Neural cell (in vitro differentiated cells): ENCODE measurements at regions not wholly inside any gene's neighbourhood (a gene's known extent, or its start where the extent isn't known, plus 50 kb on each side); places are given as distances from the start of the nearest gene placed in this dataset.

Experiments used
- H2AFZ ChIP-seq: fragments of 200-600, 300-800 bp; sonication (generic), shearing (Covaris generic); 2 replicates; pipeline ENCODE4 v1.6.0; 2014; ENCODE audit warnings: low read depth, mild to moderate bottlenecking, antibody characterized with exemption, low read length, moderate library complexity
- H3F3A ChIP-seq: fragments of 200-600 bp; shearing (Covaris generic); 2 replicates; pipeline ENCODE4 v1.6.1; 2016; ENCODE audit warnings: mild to moderate bottlenecking, moderate library complexity, mixed read lengths, antibody characterized with exemption, low read length; ENCODE audit not compliant: insufficient read depth, poor library complexity, severe bottlenecking
- H3K27ac ChIP-seq: fragments of 200-600, 300-800 bp; sonication (generic), shearing (Covaris generic); 2 replicates; pipeline ENCODE4 v1.5.1; 2014; ENCODE audit warnings: mild to moderate bottlenecking, low read length, moderate library complexity
- H3K27me3 ChIP-seq: fragments of 300-800, 200-600 bp; sonication (generic), shearing (Covaris generic); 2 replicates; pipeline ENCODE4 v1.6.0; 2014; ENCODE audit warnings: mild to moderate bottlenecking, low read depth, low read length, moderate library complexity; ENCODE audit not compliant: insufficient read depth
- H3K36me3 ChIP-seq: fragments of 300-800, 200-600 bp; sonication (generic), shearing (Covaris generic); 2 replicates; pipeline ENCODE4 v1.5.1; 2014; ENCODE audit warnings: mild to moderate bottlenecking, antibody characterized with exemption, low read length, moderate library complexity; ENCODE audit not compliant: insufficient read depth
- H3K4me2 ChIP-seq: fragments of 300-800, 200-600 bp; sonication (generic), shearing (Covaris generic); 2 replicates; pipeline ENCODE4 v1.6.0; 2014; ENCODE audit warnings: mild to moderate bottlenecking, low read length
- H3K4me3 ChIP-seq: fragments of 300-800, 200-600 bp; sonication (generic), shearing (Covaris generic); 2 replicates; pipeline ENCODE4 v1.5.1; 2014; ENCODE audit warnings: mild to moderate bottlenecking, low read length, moderate library complexity
- H3K79me2 ChIP-seq: fragments of 200-600 bp; shearing (Covaris generic); replicated peaks from 2 replicates; pipeline ENCODE4 v1.6.0; 2014; ENCODE audit warnings: mild to moderate bottlenecking, low read length, moderate library complexity; ENCODE audit not compliant: insufficient read depth
- H3K9ac ChIP-seq: fragments of 300-800, 200-600 bp; sonication (generic), shearing (Covaris generic); 2 replicates; pipeline ENCODE4 v1.6.1; 2016; ENCODE audit warnings: mild to moderate bottlenecking, low read length, mixed read lengths
- H3K9me2 ChIP-seq: fragments of 200-600 bp; shearing (Covaris generic); 2 replicates; pipeline ENCODE4 v1.6.1; 2016; ENCODE audit warnings: mild to moderate bottlenecking, low read length, mixed read lengths; ENCODE audit not compliant: insufficient read depth
- H3K9me3 ChIP-seq: fragments of 200-600, 300-800 bp; sonication (generic), shearing (Covaris generic); 2 replicates; pipeline ENCODE4 v1.6.1; 2016; ENCODE audit warnings: mild to moderate bottlenecking, mixed run types, low read length, moderate library complexity, mixed read lengths
- H4K20me1 ChIP-seq: fragments of 200-600 bp; shearing (Covaris generic); 2 replicates; pipeline ENCODE4 v1.6.1; 2016; ENCODE audit warnings: mild to moderate bottlenecking, mixed run types; ENCODE audit not compliant: insufficient read depth
- CTCF ChIP-seq: fragments of 450-650 bp; IDR thresholded peaks from 2 replicates; pipeline ENCODE4 v1.5.1; 2014; ENCODE audit warnings: antibody characterized with exemption, mild to moderate bottlenecking, moderate library complexity; ENCODE audit not compliant: poor library complexity, severe bottlenecking
- EP300 ChIP-seq: fragments of 450-650 bp; conservative IDR thresholded peaks from 2 replicates; pipeline ENCODE4 v1.6.1; 2014; ENCODE audit warnings: antibody characterized with exemption, mild to moderate bottlenecking, moderate library complexity; ENCODE audit not compliant: poor library complexity, severe bottlenecking
- EZH2 ChIP-seq: fragments of 200-600, 300-800 bp; shearing (Covaris generic), sonication (generic); IDR thresholded peaks from 2 replicates; pipeline ENCODE4 v1.6.1; 2014; ENCODE audit warnings: antibody characterized with exemption, low read length, borderline replicate concordance, mild to moderate bottlenecking; ENCODE audit not compliant: insufficient read depth, poor library complexity, severe bottlenecking
- MXI1 ChIP-seq: fragments of 450-650 bp; conservative IDR thresholded peaks from 2 replicates; pipeline ENCODE4 v1.6.1; 2014; ENCODE audit warnings: antibody characterized with exemption, mild to moderate bottlenecking; ENCODE audit not compliant: poor library complexity, severe bottlenecking
- POLR2AphosphoS5 ChIP-seq: IDR thresholded peaks from 2 replicates; pipeline ENCODE4 v1.6.1; 2012
- RAD21 ChIP-seq: fragments of 450-650 bp; conservative IDR thresholded peaks from 2 replicates; pipeline ENCODE4 v1.6.1; 2014; ENCODE audit warnings: antibody characterized with exemption, mild to moderate bottlenecking, moderate library complexity
- SMC3 ChIP-seq: fragments of 450-650 bp; conservative IDR thresholded peaks from 2 replicates; pipeline ENCODE4 v1.6.1; 2014; ENCODE audit warnings: antibody characterized with exemption, mild to moderate bottlenecking, moderate library complexity; ENCODE audit not compliant: poor library complexity
- TAF1 ChIP-seq: IDR thresholded peaks from 2 replicates; pipeline ENCODE4 v1.6.1; 2012; ENCODE audit warnings: low read depth
- TF ChIP-seq, protein P1 (sequence below): IDR thresholded peaks from 2 replicates; pipeline ENCODE4 v1.6.1; 2012; ENCODE audit warnings: borderline replicate concordance

DNA sequence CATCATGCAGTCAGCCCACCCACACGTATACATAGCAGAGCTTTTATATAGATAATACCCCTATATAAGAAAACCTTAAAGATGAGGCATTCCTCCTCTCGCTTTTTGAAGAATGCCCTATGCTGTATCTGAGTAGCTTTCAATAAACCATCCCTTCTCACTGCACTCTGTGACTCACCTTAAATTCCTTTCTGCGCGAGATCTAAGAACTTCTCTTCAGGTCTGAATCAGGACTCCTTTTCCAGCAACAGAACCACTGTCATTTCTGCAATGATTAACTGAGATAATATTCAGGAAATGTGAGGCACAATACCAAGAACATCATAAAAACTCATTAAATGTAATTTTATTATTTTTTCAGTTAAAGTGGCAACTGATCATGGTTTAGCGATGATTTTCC, 76.4 kb upstream of the DCLK2 start:
- Histone ChIP-seq H3K79me2 (no peaks in the 10 kb centered on the region), H3K9ac (no peak overlapping the region), H3F3A (no peaks in the 10 kb centered on the region), H3K4me2 (no peak overlapping the region), H3K27ac (no peak overlapping the region), H3K9me3 (no peaks in the 10 kb centered on the region), H4K20me1 (no peaks in the 10 kb centered on the region), H3K27me3 (no peaks in the 10 kb centered on the region), H3K36me3 (no peaks in the 10 kb centered on the region), H3K9me2 (no peaks in the 10 kb centered on the region), H2AFZ (no peak overlapping the region), H3K4me3 (no peak overlapping the region)
- TF ChIP-seq SMC3 (no peak), EZH2 (no peak), EP300 (no peak), TAF1 (no peak), CTCF (no peak), POLR2AphosphoS5 (no peak), RAD21 (no peak), MXI1 (no peak)
- TF ChIP-seq, protein P1, sequence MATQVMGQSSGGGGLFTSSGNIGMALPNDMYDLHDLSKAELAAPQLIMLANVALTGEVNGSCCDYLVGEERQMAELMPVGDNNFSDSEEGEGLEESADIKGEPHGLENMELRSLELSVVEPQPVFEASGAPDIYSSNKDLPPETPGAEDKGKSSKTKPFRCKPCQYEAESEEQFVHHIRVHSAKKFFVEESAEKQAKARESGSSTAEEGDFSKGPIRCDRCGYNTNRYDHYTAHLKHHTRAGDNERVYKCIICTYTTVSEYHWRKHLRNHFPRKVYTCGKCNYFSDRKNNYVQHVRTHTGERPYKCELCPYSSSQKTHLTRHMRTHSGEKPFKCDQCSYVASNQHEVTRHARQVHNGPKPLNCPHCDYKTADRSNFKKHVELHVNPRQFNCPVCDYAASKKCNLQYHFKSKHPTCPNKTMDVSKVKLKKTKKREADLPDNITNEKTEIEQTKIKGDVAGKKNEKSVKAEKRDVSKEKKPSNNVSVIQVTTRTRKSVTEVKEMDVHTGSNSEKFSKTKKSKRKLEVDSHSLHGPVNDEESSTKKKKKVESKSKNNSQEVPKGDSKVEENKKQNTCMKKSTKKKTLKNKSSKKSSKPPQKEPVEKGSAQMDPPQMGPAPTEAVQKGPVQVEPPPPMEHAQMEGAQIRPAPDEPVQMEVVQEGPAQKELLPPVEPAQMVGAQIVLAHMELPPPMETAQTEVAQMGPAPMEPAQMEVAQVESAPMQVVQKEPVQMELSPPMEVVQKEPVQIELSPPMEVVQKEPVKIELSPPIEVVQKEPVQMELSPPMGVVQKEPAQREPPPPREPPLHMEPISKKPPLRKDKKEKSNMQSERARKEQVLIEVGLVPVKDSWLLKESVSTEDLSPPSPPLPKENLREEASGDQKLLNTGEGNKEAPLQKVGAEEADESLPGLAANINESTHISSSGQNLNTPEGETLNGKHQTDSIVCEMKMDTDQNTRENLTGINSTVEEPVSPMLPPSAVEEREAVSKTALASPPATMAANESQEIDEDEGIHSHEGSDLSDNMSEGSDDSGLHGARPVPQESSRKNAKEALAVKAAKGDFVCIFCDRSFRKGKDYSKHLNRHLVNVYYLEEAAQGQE: no peak

- H3K27ac ChIP-seq: no peak overlapping the region
- no peak overlapping the region for H3K4me2 ChIP-seq
- H3F3A ChIP-seq: no peaks in the 10 kb centered on the region
- H3K27me3 ChIP-seq: no peaks in the 10 kb centered on the region
- no peak for TF ChIP-seq SMC3
- no peak for TF ChIP-seq POLR2AphosphoS5
- no peak for TF ChIP-seq EZH2
- TF ChIP-seq RAD21: no peak
- no peak for TF ChIP-seq MXI1
- TF ChIP-seq CTCF: no peak
- TF ChIP-seq TAF1: no peak
- no peak for TF ChIP-seq EP300
- TF ChIP-seq, protein P1: no peak
- H3K79me2 ChIP-seq: no peaks in the 10 kb centered on the region
- H4K20me1 ChIP-seq: no peaks in the 10 kb centered on the region
- no peaks in the 10 kb centered on the region for H3K9me3 ChIP-seq
- H3K4me3 ChIP-seq: no peak overlapping the region
- no peaks in the 10 kb centered on the region for H3K36me3 ChIP-seq
- H3K9ac ChIP-seq: no peak overlapping the region
- H3K9me2 ChIP-seq: no peaks in the 10 kb centered on the region
- H2AFZ ChIP-seq: no peak overlapping the region
Observed at GRCh38 chr4:150002561-150002960, 75.7 kb upstream of the DCLK2 start.
